ENCODE measurements at regions not wholly inside any gene's neighbourhood (a gene's known extent, or its start where the extent isn't known, plus 50 kb on each side); places are given as distances from the start of the nearest gene placed in this dataset.

GRCh38 chrX:79270401-79270800 lies 96.7 kb downstream of the ITM2A start:
- Histone ChIP-seq H3K9me3 (ENCODE audit: low read length) (no peaks in the 10 kb centered on the region), H3K79me2 (ENCODE audit: insufficient read depth, low read length) (no peaks in the 10 kb centered on the region), H3K4me1 (ENCODE audit: insufficient read depth, low read length) (no peaks in the 10 kb centered on the region), H3K36me3 (replicated peaks in 1 of 2; ENCODE audit: control insufficient read depth in 1 of 2, insufficient read depth in 2 of 2, low read length in 2 of 2) (no peaks in the 10 kb centered on the region), H3K4me2 (ENCODE audit: low read depth, low read length) (no peak overlapping the region), H2AFZ (ENCODE audit: low read length) (no peak overlapping the region), H3K9ac (ENCODE audit: insufficient read depth, low read depth, low read length) (no peak overlapping the region), H3K27me3 (ENCODE audit: control insufficient read depth in 1 of 2, insufficient read depth in 2 of 2, low read length in 2 of 2) (no peaks in the 10 kb centered on the region), H3K4me3 (replicated peaks in 1 of 3; ENCODE audit: insufficient read depth in 1 of 3, low read depth in 2 of 3, low read length in 3 of 3) (no peak overlapping the region), H4K20me1 (ENCODE audit: insufficient read depth, low read length) (no peaks in the 10 kb centered on the region), H3K27ac (ENCODE audit: extremely low read length, insufficient read depth, low read length) (no peak overlapping the region)
- DNase-seq (ENCODE audit: low spot score) (no peak), ATAC-seq (no peak), FAIRE-seq (no peak)
- in situ Hi-C loops (cut with HindIII; ENCODE audit: extremely low pct_ligation_motif_present, low pct_unique_long_range_greater_than_20kb): no loop called here
- CTCF ChIA-PET (ENCODE audit: low intra/inter-chr PET ratio, low total read pairs): no interaction called here
- intact Hi-C loops (cut with micrococcal nuclease; ENCODE audit: unreplicated experiment): no loop called here
- no TSS peak for BruUV-seq (replicated peaks)
- WGBS (ENCODE audit: low lambda C conversion rate): 4% methylated on average over 2 of the region's 4 CpGs
- TF ChIP-seq ZNF124 (CRISPR knock-in tag; IDR thresholded peaks at IDR 0.05) (no peak), GABPA (IDR thresholded peaks at IDR 0.05; ENCODE audit: low read depth, low read length) (no peak), GABPA (CRISPR knock-in tag; IDR thresholded peaks at IDR 0.05; ENCODE audit: low read depth) (no peak), ZMAT5 (CRISPR knock-in tag; IDR thresholded peaks at IDR 0.05; ENCODE audit: borderline replicate concordance, low read depth) (no peak), CENPT (CRISPR knock-in tag; IDR thresholded peaks at IDR 0.05; ENCODE audit: low read depth) (no peak), BRCA1 (CRISPR knock-in tag; IDR thresholded peaks at IDR 0.05) (no peak), ZNF674 (CRISPR knock-in tag; IDR thresholded peaks at IDR 0.05; ENCODE audit: low read depth) (no peak), RARA (CRISPR knock-in tag; IDR thresholded peaks at IDR 0.05) (no peak), ZNF335 (CRISPR knock-in tag; IDR thresholded peaks at IDR 0.05) (no peak), RCOR2 (CRISPR knock-in tag; IDR thresholded peaks at IDR 0.05) (no peak), STAG1 (CRISPR knock-in tag; IDR thresholded peaks at IDR 0.05) (0 out of 2 replicates have a peak, but pooled peaks have one; percentile 6), CTCF (CRISPR knock-in tag; IDR thresholded peaks at IDR 0.05) (peak; percentile 8; the same call in 1 of the 2 replicates), ATF3 (CRISPR knock-in tag; IDR thresholded peaks at IDR 0.05) (no peak)
- POLR2A ChIA-PET: no interaction called here

Data from HepG2 (cell line).